ENCODE measurements at regions not wholly inside any gene's neighbourhood (a gene's known extent, or its start where the extent isn't known, plus 50 kb on each side); places are given as distances from the start of the nearest gene placed in this dataset.
"Not testable (repeated sequence)": the region's sequence is repeated elsewhere in the genome, so short reads cannot be mapped to it uniquely, and the experiment has no call there.

- Histone ChIP-seq H3K9me3 (ENCODE audit: control insufficient read depth in 2 of 2, low read length in 2 of 2) (no peaks in the 10 kb centered on the region), H3K36me3 (ENCODE audit: control insufficient read depth in 2 of 2, insufficient read depth in 2 of 2, low read length in 2 of 2) (no peaks in the 10 kb centered on the region), H3K9ac (ENCODE audit: low read depth in 1 of 2, low read length in 2 of 2) (no peak overlapping the region), H3K4me1 (ENCODE audit: control insufficient read depth in 2 of 2, insufficient read depth in 2 of 2, low read length in 2 of 2) (no peaks in the 10 kb centered on the region), H3K27me3 (ENCODE audit: control insufficient read depth in 2 of 2, insufficient read depth in 2 of 2, low read length in 2 of 2) (no peaks in the 10 kb centered on the region), H3K27ac (ENCODE audit: low read depth in 2 of 2, low read length in 2 of 2) (no peak overlapping the region), H3K4me3 (ENCODE audit: low read length in 2 of 2) (no peak overlapping the region)
Observed at GRCh38 chr9:3746296-3747275, 220.8 kb upstream of the RFX3 start.

GRCh38 chr9:3743901-3744413, 218.2 kb upstream of the RFX3 start:
- Histone ChIP-seq H3K9ac (ENCODE audit: low read depth in 1 of 2, low read length in 2 of 2) (no peak overlapping the region), H3K27ac (ENCODE audit: low read depth in 2 of 2, low read length in 2 of 2) (no peak overlapping the region), H3K27me3 (ENCODE audit: control insufficient read depth in 2 of 2, insufficient read depth in 2 of 2, low read length in 2 of 2) (no peaks in the 10 kb centered on the region), H3K9me3 (ENCODE audit: control insufficient read depth in 2 of 2, low read length in 2 of 2) (no peaks in the 10 kb centered on the region), H3K36me3 (ENCODE audit: control insufficient read depth in 2 of 2, insufficient read depth in 2 of 2, low read length in 2 of 2) (no peaks in the 10 kb centered on the region), H3K4me3 (ENCODE audit: low read length in 2 of 2) (no peak overlapping the region), H3K4me1 (ENCODE audit: control insufficient read depth in 2 of 2, insufficient read depth in 2 of 2, low read length in 2 of 2) (no peaks in the 10 kb centered on the region)

- H3K9ac ChIP-seq (ENCODE audit: low read depth in 1 of 2, low read length in 2 of 2) = no peak overlapping the region
- H3K4me3 ChIP-seq (ENCODE audit: low read length in 2 of 2) = no peak overlapping the region
- H3K27me3 ChIP-seq (ENCODE audit: control insufficient read depth in 2 of 2, insufficient read depth in 2 of 2, low read length in 2 of 2) = no peaks in the 10 kb centered on the region
- H3K9me3 ChIP-seq (ENCODE audit: control insufficient read depth in 2 of 2, low read length in 2 of 2) = no peaks in the 10 kb centered on the region
- H3K36me3 ChIP-seq (ENCODE audit: control insufficient read depth in 2 of 2, insufficient read depth in 2 of 2, low read length in 2 of 2) = no peaks in the 10 kb centered on the region
- H3K27ac ChIP-seq (ENCODE audit: low read depth in 2 of 2, low read length in 2 of 2) = no peak overlapping the region
- no peaks in the 10 kb centered on the region for H3K4me1 ChIP-seq (ENCODE audit: control insufficient read depth in 2 of 2, insufficient read depth in 2 of 2, low read length in 2 of 2)
Observed at GRCh38 chr9:3742586-3742985, 216.8 kb upstream of the RFX3 start.

GRCh38 chr9:3741729-3742128, 215.9 kb upstream of the RFX3 start:
- Histone ChIP-seq H3K27me3 (ENCODE audit: control insufficient read depth in 2 of 2, insufficient read depth in 2 of 2, low read length in 2 of 2) (no peaks in the 10 kb centered on the region), H3K9me3 (ENCODE audit: control insufficient read depth in 2 of 2, low read length in 2 of 2) (no peaks in the 10 kb centered on the region), H3K36me3 (ENCODE audit: control insufficient read depth in 2 of 2, insufficient read depth in 2 of 2, low read length in 2 of 2) (no peaks in the 10 kb centered on the region), H3K4me1 (ENCODE audit: control insufficient read depth in 2 of 2, insufficient read depth in 2 of 2, low read length in 2 of 2) (no peaks in the 10 kb centered on the region), H3K27ac (ENCODE audit: low read depth in 2 of 2, low read length in 2 of 2) (no peak overlapping the region), H3K4me3 (ENCODE audit: low read length in 2 of 2) (no peak overlapping the region), H3K9ac (ENCODE audit: low read depth in 1 of 2, low read length in 2 of 2) (no peak overlapping the region)

GRCh38 chr9:3740690-3741419, 215.1 kb upstream of the RFX3 start:
- Histone ChIP-seq H3K9me3 (ENCODE audit: control insufficient read depth in 2 of 2, low read length in 2 of 2) (no peaks in the 10 kb centered on the region), H3K4me1 (ENCODE audit: control insufficient read depth in 2 of 2, insufficient read depth in 2 of 2, low read length in 2 of 2) (no peaks in the 10 kb centered on the region), H3K27ac (ENCODE audit: low read depth in 2 of 2, low read length in 2 of 2) (no peak overlapping the region), H3K36me3 (ENCODE audit: control insufficient read depth in 2 of 2, insufficient read depth in 2 of 2, low read length in 2 of 2) (no peaks in the 10 kb centered on the region), H3K4me3 (ENCODE audit: low read length in 2 of 2) (no peak overlapping the region), H3K9ac (ENCODE audit: low read depth in 1 of 2, low read length in 2 of 2) (no peak overlapping the region), H3K27me3 (ENCODE audit: control insufficient read depth in 2 of 2, insufficient read depth in 2 of 2, low read length in 2 of 2) (no peaks in the 10 kb centered on the region)

GRCh38 chr9:3736161-3736560, 210.4 kb upstream of the RFX3 start:
- Histone ChIP-seq H3K4me3 (ENCODE audit: low read length in 2 of 2) (no peak overlapping the region), H3K9ac (ENCODE audit: low read depth in 1 of 2, low read length in 2 of 2) (no peak overlapping the region), H3K36me3 (ENCODE audit: control insufficient read depth in 2 of 2, insufficient read depth in 2 of 2, low read length in 2 of 2) (no peaks in the 10 kb centered on the region), H3K9me3 (ENCODE audit: control insufficient read depth in 2 of 2, low read length in 2 of 2) (no peaks in the 10 kb centered on the region), H3K27ac (ENCODE audit: low read depth in 2 of 2, low read length in 2 of 2) (no peak overlapping the region), H3K27me3 (ENCODE audit: control insufficient read depth in 2 of 2, insufficient read depth in 2 of 2, low read length in 2 of 2) (no peaks in the 10 kb centered on the region), H3K4me1 (ENCODE audit: control insufficient read depth in 2 of 2, insufficient read depth in 2 of 2, low read length in 2 of 2) (peaks cover 0 to 5% of the 10 kb centered on the region in 2 donors)

GRCh38 chr9:3735251-3735650, 209.4 kb upstream of the RFX3 start:
- H3K9ac ChIP-seq (ENCODE audit: low read depth in 1 of 2, low read length in 2 of 2) = no peak overlapping the region
- H3K9me3 ChIP-seq (ENCODE audit: control insufficient read depth in 2 of 2, low read length in 2 of 2) = no peaks in the 10 kb centered on the region
- H3K27me3 ChIP-seq (ENCODE audit: control insufficient read depth in 2 of 2, insufficient read depth in 2 of 2, low read length in 2 of 2) = no peaks in the 10 kb centered on the region
- no peaks in the 10 kb centered on the region for H3K36me3 ChIP-seq (ENCODE audit: control insufficient read depth in 2 of 2, insufficient read depth in 2 of 2, low read length in 2 of 2)
- H3K27ac ChIP-seq (ENCODE audit: low read depth in 2 of 2, low read length in 2 of 2) = no peak overlapping the region
- H3K4me3 ChIP-seq (ENCODE audit: low read length in 2 of 2) = no peak overlapping the region
- H3K4me1 ChIP-seq (ENCODE audit: control insufficient read depth in 2 of 2, insufficient read depth in 2 of 2, low read length in 2 of 2) = peaks cover 0 to 5% of the 10 kb centered on the region in 2 donors

- H3K27ac ChIP-seq (ENCODE audit: low read depth in 2 of 2, low read length in 2 of 2); H3K4me3 ChIP-seq (ENCODE audit: low read length in 2 of 2); H3K9me3 ChIP-seq (ENCODE audit: control insufficient read depth in 2 of 2, low read length in 2 of 2); H3K9ac ChIP-seq (ENCODE audit: low read depth in 1 of 2, low read length in 2 of 2); H3K27me3 ChIP-seq (ENCODE audit: control insufficient read depth in 2 of 2, insufficient read depth in 2 of 2, low read length in 2 of 2); H3K36me3 ChIP-seq (ENCODE audit: control insufficient read depth in 2 of 2, insufficient read depth in 2 of 2, low read length in 2 of 2); H3K4me1 ChIP-seq (ENCODE audit: control insufficient read depth in 2 of 2, insufficient read depth in 2 of 2, low read length in 2 of 2): not testable (repeated sequence)
Observed at GRCh38 chr9:3733527-3734262, 207.9 kb upstream of the RFX3 start.

- Histone ChIP-seq H3K9ac (ENCODE audit: low read depth in 1 of 2, low read length in 2 of 2) (no peak overlapping the region), H3K27me3 (ENCODE audit: control insufficient read depth in 2 of 2, insufficient read depth in 2 of 2, low read length in 2 of 2) (no peaks in the 10 kb centered on the region), H3K4me3 (ENCODE audit: low read length in 2 of 2) (no peak overlapping the region), H3K9me3 (ENCODE audit: control insufficient read depth in 2 of 2, low read length in 2 of 2) (no peaks in the 10 kb centered on the region), H3K4me1 (ENCODE audit: control insufficient read depth in 2 of 2, insufficient read depth in 2 of 2, low read length in 2 of 2) (peaks cover 0 to 5% of the 10 kb centered on the region in 2 donors), H3K27ac (ENCODE audit: low read depth in 2 of 2, low read length in 2 of 2) (no peak overlapping the region), H3K36me3 (ENCODE audit: control insufficient read depth in 2 of 2, insufficient read depth in 2 of 2, low read length in 2 of 2) (no peaks in the 10 kb centered on the region)
Observed at GRCh38 chr9:3733039-3733408, 207.2 kb upstream of the RFX3 start.
